Lung (tissue), 11 donors: ENCODE measurements at regions not wholly inside any gene's neighbourhood (a gene's known extent, or its start where the extent isn't known, plus 50 kb on each side); places are given as distances from the start of the nearest gene placed in this dataset.
A peak's percentile ranks its signal among the peaks of the same experiment; 100 is the strongest.

Source experiments
- ATAC-seq: fragments of 200-7000 bp; cut with Tn5 transposase; one replicate; pipeline ENCODE4 v1.9.1; 2020; ENCODE audit warnings: moderate number of reproducible peaks; ENCODE audit not compliant: insufficient read depth, low FRiP score
- DNase-seq, 3 donors: peaks; one replicate each; pipeline ENCODE4 v3.0.0-alpha.2; 2013 to 2017
- H3K27ac ChIP-seq, 2 donors: one replicate each; pipeline ENCODE4 v1.5.1; 2013; ENCODE audit warnings: mild to moderate bottlenecking in 2 of 2, moderate library complexity in 2 of 2, control low read depth in 1 of 2, inconsistent platforms in 1 of 2, low read depth in 1 of 2, low read length in 1 of 2
- H3K27me3 ChIP-seq, 3 donors: one replicate each; pipeline ENCODE4 v1.5.1; 2013; ENCODE audit warnings: low read length in 2 of 3; ENCODE audit not compliant: control insufficient read depth in 3 of 3, insufficient read depth in 3 of 3
- H3K36me3 ChIP-seq, 4 donors: one replicate each; pipeline ENCODE4 v1.5.1; 2013; ENCODE audit warnings: low read length in 4 of 4, mild to moderate bottlenecking in 1 of 4, moderate library complexity in 1 of 4; ENCODE audit not compliant: control insufficient read depth in 4 of 4, insufficient read depth in 4 of 4
- H3K4me1 ChIP-seq, 5 donors: one replicate each; pipeline ENCODE4 v1.5.1; 2013; ENCODE audit warnings: low read length in 5 of 5, mild to moderate bottlenecking in 2 of 5, moderate library complexity in 1 of 5; ENCODE audit not compliant: control insufficient read depth in 5 of 5, insufficient read depth in 5 of 5
- H3K4me3 ChIP-seq: one replicate; pipeline ENCODE4 v1.5.1; 2013; ENCODE audit warnings: mild to moderate bottlenecking, control low read depth, moderate library complexity
- H3K9ac ChIP-seq, 2 donors: one replicate each; pipeline ENCODE4 v1.5.1; 2013; ENCODE audit warnings: low read length in 2 of 2, control low read depth in 1 of 2; ENCODE audit not compliant: insufficient read depth in 1 of 2
- H3K9me3 ChIP-seq, 4 donors: one replicate each; pipeline ENCODE4 v1.5.1; 2013; ENCODE audit warnings: low read length in 3 of 4, mild to moderate bottlenecking in 1 of 4, moderate library complexity in 1 of 4; ENCODE audit not compliant: control insufficient read depth in 4 of 4, insufficient read depth in 3 of 4
- WGBS, 2 donors: extraction: QIAGEN DNeasy Blood & Tissue Kit; methylation state at CpG; one replicate each; pipeline ENCODE4 v1.1.7; 2013; 5-methylcytosine and 5-hydroxymethylcytosine counted together
- TF ChIP-seq, protein P1 (sequence below): IDR thresholded peaks from 2 replicates; pipeline ENCODE4 v1.5.1; 2012; ENCODE audit warnings: mild to moderate bottlenecking; ENCODE audit errors: control extremely low read depth, extremely low read depth
- donor health status: control.
- donor health status: control.
- donor health status: Bipolar disorder and iron deficiency.
- donor health status: healthy.
- donor health status: DM: yes; HTN: yes; CAD: no.

DNA sequence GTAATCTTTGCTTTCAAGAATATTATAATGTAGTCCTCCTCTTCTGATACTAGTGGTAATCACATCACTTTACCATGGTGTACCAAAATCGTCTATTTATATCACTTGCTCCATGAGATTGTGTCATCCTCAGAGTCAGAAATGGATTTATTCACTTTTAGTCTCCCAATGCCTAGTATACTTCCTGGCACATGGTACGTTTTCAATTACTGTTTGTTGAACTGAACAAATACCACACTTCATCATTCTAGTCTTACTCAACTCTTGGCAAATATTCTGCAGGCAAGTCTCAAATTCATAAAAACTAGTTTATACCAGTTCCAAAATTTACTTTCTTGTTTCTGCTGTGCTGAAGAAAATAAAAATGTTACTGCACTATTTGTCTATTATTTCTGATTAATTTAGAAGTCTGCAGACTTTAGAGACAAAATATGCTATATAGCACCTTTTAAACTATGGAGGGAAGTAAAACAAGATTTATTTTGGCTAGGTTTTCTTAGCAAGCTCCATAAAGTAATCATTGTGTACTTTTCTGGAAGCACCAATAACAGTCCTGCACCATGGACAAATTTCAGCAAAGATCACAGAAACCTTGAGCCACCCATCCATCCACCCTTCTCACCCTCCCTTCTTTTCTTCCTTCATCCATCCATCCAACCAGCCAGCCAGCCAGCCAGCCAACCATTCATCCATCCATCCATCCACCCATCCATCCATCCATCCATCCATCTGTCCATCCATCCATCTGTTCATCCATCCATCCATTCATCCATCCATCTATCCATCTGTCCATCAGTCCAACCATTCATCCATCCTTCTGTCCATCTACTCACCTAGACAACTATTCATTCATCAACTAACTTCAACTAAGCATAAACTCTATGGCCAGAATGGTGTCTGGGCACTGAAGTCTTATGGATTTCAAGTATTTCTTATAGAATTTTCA is 102.1 kb upstream of the STMND1 start:
- TF ChIP-seq, protein P1, sequence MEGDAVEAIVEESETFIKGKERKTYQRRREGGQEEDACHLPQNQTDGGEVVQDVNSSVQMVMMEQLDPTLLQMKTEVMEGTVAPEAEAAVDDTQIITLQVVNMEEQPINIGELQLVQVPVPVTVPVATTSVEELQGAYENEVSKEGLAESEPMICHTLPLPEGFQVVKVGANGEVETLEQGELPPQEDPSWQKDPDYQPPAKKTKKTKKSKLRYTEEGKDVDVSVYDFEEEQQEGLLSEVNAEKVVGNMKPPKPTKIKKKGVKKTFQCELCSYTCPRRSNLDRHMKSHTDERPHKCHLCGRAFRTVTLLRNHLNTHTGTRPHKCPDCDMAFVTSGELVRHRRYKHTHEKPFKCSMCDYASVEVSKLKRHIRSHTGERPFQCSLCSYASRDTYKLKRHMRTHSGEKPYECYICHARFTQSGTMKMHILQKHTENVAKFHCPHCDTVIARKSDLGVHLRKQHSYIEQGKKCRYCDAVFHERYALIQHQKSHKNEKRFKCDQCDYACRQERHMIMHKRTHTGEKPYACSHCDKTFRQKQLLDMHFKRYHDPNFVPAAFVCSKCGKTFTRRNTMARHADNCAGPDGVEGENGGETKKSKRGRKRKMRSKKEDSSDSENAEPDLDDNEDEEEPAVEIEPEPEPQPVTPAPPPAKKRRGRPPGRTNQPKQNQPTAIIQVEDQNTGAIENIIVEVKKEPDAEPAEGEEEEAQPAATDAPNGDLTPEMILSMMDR = no peak
- WGBS, 2 donors = 38 to 48% methylated on average over 2 of the region's 2 CpGs
- Histone ChIP-seq H3K4me3 (no peak overlapping the region), H3K9me3 (no peaks in the 10 kb centered on the region), H3K36me3 (no peaks in the 10 kb centered on the region), H3K27me3 (no peaks in the 10 kb centered on the region), H3K9ac (peak overlapping the region in 1 of 2 donors; percentile 58), H3K27ac (no peak overlapping the region), H3K4me1 (peaks cover 0 to 22% (median 5%) of the 10 kb centered on the region in 5 donors)
- DNase-seq (peak in 2 of 3 donors; percentile 96 to 99), ATAC-seq (peak; percentile 47)

- 49 to 59% methylated on average over 5 of the region's 5 CpGs for WGBS, 2 donors
These were observed 103.4 kb upstream of the STMND1 start for GRCh38 chr6:16998461-16998860.

GRCh38 chr6:16995511-16996250 is 106.2 kb upstream of the STMND1 start:
- WGBS, 2 donors = 88 to 92% methylated on average over 6 of the region's 6 CpGs
- no peaks in the 10 kb centered on the region for H3K9me3 ChIP-seq
- no peaks in the 10 kb centered on the region for H3K27me3 ChIP-seq
- no peak overlapping the region for H3K27ac ChIP-seq
- DNase-seq (no peak), ATAC-seq (no peak)
- H3K4me1 ChIP-seq = peaks cover 0 to 21% (median 5%) of the 10 kb centered on the region in 5 donors
- no peaks in the 10 kb centered on the region for H3K36me3 ChIP-seq
- TF ChIP-seq, protein P1 = no peak
- no peak overlapping the region for H3K4me3 ChIP-seq
- no peak overlapping the region for H3K9ac ChIP-seq

More at GRCh38 chr6:16998461-16998860, 103.4 kb upstream of the STMND1 start:
- Histone ChIP-seq H3K4me1 (peaks cover 0 to 18% (median 5%) of the 10 kb centered on the region in 5 donors), H3K27ac (no peak overlapping the region), H3K27me3 (no peaks in the 10 kb centered on the region), H3K9me3 (no peaks in the 10 kb centered on the region), H3K9ac (no peak overlapping the region), H3K4me3 (no peak overlapping the region), H3K36me3 (no peaks in the 10 kb centered on the region)
- TF ChIP-seq, protein P1 = no peak
- DNase-seq (peak in 2 of 3 donors; percentile 69 to 76), ATAC-seq (no peak)
